Retinal pigment epithelial cell (primary cell): ENCODE measurements at regions not wholly inside any gene's neighbourhood (a gene's known extent, or its start where the extent isn't known, plus 50 kb on each side); places are given as distances from the start of the nearest gene placed in this dataset.

Experiments
- DNase-seq: peaks from one replicate; pipeline ENCODE4 v3.0.0-alpha.2; 2010; ENCODE audit warnings: low read depth
- H3K4me3 ChIP-seq: 2 replicates; pipeline ENCODE4 v1.5.1; 2011; ENCODE audit warnings: mild to moderate bottlenecking, low read length, control low read depth, moderate library complexity
- CTCF ChIP-seq: conservative IDR thresholded peaks from 2 replicates; pipeline ENCODE4 v1.5.1; 2011; ENCODE audit warnings: low read depth, low read length, control low read depth, inconsistent platforms

GRCh38 chr2:106307860-106308259, 113.8 kb upstream of the UXS1 start:
- TF ChIP-seq CTCF = no peak
- no peak overlapping the region for H3K4me3 ChIP-seq
- no peak for DNase-seq

GRCh38 chr2:106306387-106306786, 112.3 kb upstream of the UXS1 start:
- DNase-seq = no peak
- no peak for TF ChIP-seq CTCF
- no peak overlapping the region for H3K4me3 ChIP-seq

- no peak for DNase-seq
These were observed 110.6 kb upstream of the UXS1 start for GRCh38 chr2:106304612-106305184.

DNA sequence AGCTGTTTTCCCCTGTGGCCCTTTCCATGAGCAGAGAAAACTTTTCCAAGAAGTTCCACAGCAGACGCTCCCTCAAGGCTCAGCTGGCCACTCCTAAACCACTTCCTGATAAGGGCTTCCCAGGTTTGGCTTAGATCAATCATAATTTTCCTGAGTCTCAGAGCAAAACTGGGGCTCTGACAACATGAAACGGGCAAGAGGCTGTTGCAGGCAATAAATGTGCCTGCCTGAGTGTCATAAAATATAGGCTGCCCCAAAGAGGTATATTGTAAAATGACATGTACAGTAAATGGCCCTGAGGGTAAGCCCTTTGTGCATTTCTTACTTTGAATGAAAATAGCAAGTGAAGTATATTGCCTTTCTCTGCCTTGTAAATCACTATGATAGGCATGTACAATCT, 105.6 kb upstream of the UXS1 start:
- TF ChIP-seq CTCF = no peak
- DNase-seq = no peak
- H3K4me3 ChIP-seq = no peak overlapping the region

More at GRCh38 chr2:106304612-106305184, 110.6 kb upstream of the UXS1 start:
- H3K4me3 ChIP-seq = no peak overlapping the region
- TF ChIP-seq CTCF = no peak

DNA sequence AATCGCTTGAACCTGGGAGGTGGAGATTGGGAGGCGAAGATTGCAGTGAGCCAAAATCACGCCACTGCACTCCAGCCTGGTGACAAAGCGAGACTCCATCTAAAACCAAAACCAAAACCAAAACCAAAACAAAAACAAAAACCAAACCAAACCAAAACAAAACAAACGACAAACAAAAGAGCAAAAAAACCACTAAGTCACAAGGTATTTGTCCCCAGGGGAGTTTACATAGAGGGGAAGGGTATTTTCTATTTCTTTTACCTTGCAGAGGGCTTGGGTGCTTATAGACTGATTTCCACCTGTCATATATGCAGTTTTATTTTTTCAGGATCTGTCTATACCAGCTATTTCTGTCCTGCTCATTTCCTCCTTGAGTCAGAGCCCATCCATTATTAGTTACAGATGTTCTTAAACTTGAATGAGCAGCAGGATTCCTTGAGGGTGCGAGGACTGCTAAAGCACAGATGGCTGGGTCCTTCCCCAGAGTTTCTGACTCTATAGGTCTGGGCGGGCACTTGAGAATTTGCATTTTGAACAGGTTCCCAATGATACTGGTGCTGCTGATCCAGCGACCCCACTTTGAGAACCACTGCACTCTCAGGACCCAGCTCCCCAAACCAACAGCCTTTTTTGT, 102.2 kb upstream of the UXS1 start:
- TF ChIP-seq CTCF = no peak
- no peak overlapping the region for H3K4me3 ChIP-seq
- no peak for DNase-seq

GRCh38 chr2:106294182-106294581, 100.1 kb upstream of the UXS1 start:
- TF ChIP-seq CTCF = no peak
- DNase-seq = no peak
- no peak overlapping the region for H3K4me3 ChIP-seq

DNA sequence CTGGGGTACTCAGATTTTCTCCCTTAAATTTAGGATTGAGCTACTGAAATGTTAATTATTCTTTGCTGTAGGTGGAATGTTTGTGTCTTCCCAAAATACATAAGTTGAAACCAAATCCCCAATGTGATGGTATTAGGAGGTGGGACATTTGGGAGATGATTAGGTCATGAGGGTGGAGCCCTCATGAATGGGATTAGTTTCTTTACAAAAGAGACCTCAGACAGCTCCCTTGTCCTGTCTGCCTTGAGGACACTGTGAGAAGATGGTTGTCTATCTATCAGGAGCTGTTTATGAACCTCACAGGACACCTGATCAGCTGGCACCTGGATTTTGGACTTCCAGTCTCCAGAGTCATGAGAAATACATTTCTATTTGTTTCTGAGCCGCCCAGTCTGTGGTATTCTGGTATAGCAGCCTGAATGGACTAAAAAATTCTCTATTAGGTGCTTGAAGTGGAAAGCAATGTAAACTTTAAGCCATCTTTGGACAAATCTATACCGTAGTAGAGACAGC, 99.2 kb upstream of the UXS1 start:
- no peak for TF ChIP-seq CTCF
- no peak overlapping the region for H3K4me3 ChIP-seq

More for the DNA sequence above, 99.2 kb upstream of the UXS1 start:
- no peak for DNase-seq
